ENCODE measurements at regions not wholly inside any gene's neighbourhood (a gene's known extent, or its start where the extent isn't known, plus 50 kb on each side); places are given as distances from the start of the nearest gene placed in this dataset.

- Histone ChIP-seq H3K27ac (ENCODE audit: low read depth, low read length) (no peak overlapping the region), H3K4me3 (ENCODE audit: insufficient read depth, low read depth, low read length) (no peak overlapping the region), H3K9ac (ENCODE audit: low read length) (no peak overlapping the region), H3K9me3 (ENCODE audit: insufficient read depth, low read depth, low read length) (no peaks in the 10 kb centered on the region), H3K36me3 (ENCODE audit: insufficient read depth, low read length) (no peaks in the 10 kb centered on the region), H3K4me1 (ENCODE audit: insufficient read depth, low read length) (no peaks in the 10 kb centered on the region), H3K4me2 (ENCODE audit: low read length) (no peak overlapping the region), H3K79me2 (ENCODE audit: insufficient read depth, low read length) (no peaks in the 10 kb centered on the region), H2AFZ (ENCODE audit: low read depth, low read length) (no peak overlapping the region), H3K27me3 (ENCODE audit: insufficient read depth, low read length) (no peaks in the 10 kb centered on the region), H4K20me1 (ENCODE audit: insufficient read depth, low read length) (no peaks in the 10 kb centered on the region)
- TF ChIP-seq EZH2 (IDR thresholded peaks at IDR 0.05; ENCODE audit: insufficient read depth, low read length): no peak
- TF ChIP-seq, protein P1, sequence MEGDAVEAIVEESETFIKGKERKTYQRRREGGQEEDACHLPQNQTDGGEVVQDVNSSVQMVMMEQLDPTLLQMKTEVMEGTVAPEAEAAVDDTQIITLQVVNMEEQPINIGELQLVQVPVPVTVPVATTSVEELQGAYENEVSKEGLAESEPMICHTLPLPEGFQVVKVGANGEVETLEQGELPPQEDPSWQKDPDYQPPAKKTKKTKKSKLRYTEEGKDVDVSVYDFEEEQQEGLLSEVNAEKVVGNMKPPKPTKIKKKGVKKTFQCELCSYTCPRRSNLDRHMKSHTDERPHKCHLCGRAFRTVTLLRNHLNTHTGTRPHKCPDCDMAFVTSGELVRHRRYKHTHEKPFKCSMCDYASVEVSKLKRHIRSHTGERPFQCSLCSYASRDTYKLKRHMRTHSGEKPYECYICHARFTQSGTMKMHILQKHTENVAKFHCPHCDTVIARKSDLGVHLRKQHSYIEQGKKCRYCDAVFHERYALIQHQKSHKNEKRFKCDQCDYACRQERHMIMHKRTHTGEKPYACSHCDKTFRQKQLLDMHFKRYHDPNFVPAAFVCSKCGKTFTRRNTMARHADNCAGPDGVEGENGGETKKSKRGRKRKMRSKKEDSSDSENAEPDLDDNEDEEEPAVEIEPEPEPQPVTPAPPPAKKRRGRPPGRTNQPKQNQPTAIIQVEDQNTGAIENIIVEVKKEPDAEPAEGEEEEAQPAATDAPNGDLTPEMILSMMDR (IDR thresholded peaks at IDR 0.05; ENCODE audit: insufficient read depth, low read depth, low read length): no peak
- peaks cover 35% of the 10 kb centered on the region for H3K27me3 Mint-ChIP-seq (ENCODE audit: low read depth, unreplicated experiment)
- no peak overlapping the region for H3K4me3 Mint-ChIP-seq (ENCODE audit: unreplicated experiment)
- H3K36me3 Mint-ChIP-seq (ENCODE audit: low read depth, unreplicated experiment): no peaks in the 10 kb centered on the region
- DNase-seq (ENCODE audit: low read depth) (no peak), FAIRE-seq (no peak)
- H3K9me3 Mint-ChIP-seq (ENCODE audit: unreplicated experiment): peaks cover 5% of the 10 kb centered on the region
- no peak overlapping the region for H3K27ac Mint-ChIP-seq (ENCODE audit: unreplicated experiment)
- H3K4me1 Mint-ChIP-seq (ENCODE audit: low read depth, unreplicated experiment): no peaks in the 10 kb centered on the region
Measured at GRCh38 chr2:503288-503999, 173.8 kb downstream of the TMEM18 start.

- Histone ChIP-seq H3K4me1 (ENCODE audit: insufficient read depth, low read length) (no peaks in the 10 kb centered on the region), H2AFZ (ENCODE audit: low read depth, low read length) (no peak overlapping the region), H3K4me2 (ENCODE audit: low read length) (no peak overlapping the region), H3K9me3 (ENCODE audit: insufficient read depth, low read depth, low read length) (no peaks in the 10 kb centered on the region), H3K79me2 (ENCODE audit: insufficient read depth, low read length) (no peaks in the 10 kb centered on the region), H3K27ac (ENCODE audit: low read depth, low read length) (no peak overlapping the region), H3K27me3 (ENCODE audit: insufficient read depth, low read length) (no peaks in the 10 kb centered on the region), H3K36me3 (ENCODE audit: insufficient read depth, low read length) (no peaks in the 10 kb centered on the region), H4K20me1 (ENCODE audit: insufficient read depth, low read length) (no peaks in the 10 kb centered on the region), H3K4me3 (ENCODE audit: insufficient read depth, low read depth, low read length) (no peak overlapping the region), H3K9ac (ENCODE audit: low read length) (no peak overlapping the region)
- Mint-ChIP-seq H3K27me3 (ENCODE audit: low read depth, unreplicated experiment) (peaks cover 35% of the 10 kb centered on the region), H3K9me3 (ENCODE audit: unreplicated experiment) (peaks cover 5% of the 10 kb centered on the region), H3K36me3 (ENCODE audit: low read depth, unreplicated experiment) (no peaks in the 10 kb centered on the region), H3K27ac (ENCODE audit: unreplicated experiment) (no peak overlapping the region), H3K4me3 (ENCODE audit: unreplicated experiment) (no peak overlapping the region), H3K4me1 (ENCODE audit: low read depth, unreplicated experiment) (no peaks in the 10 kb centered on the region)
- no peak for FAIRE-seq
- TF ChIP-seq, protein P1 (IDR thresholded peaks at IDR 0.05; ENCODE audit: insufficient read depth, low read depth, low read length): no peak
- no peak for TF ChIP-seq EZH2 (IDR thresholded peaks at IDR 0.05; ENCODE audit: insufficient read depth, low read length)
- DNase-seq (ENCODE audit: low read depth): no peak
Measured at GRCh38 chr2:502831-503230, 174.4 kb downstream of the TMEM18 start.

GRCh38 chr2:501667-502066 is 175.5 kb downstream of the TMEM18 start:
- Histone ChIP-seq H3K79me2 (ENCODE audit: insufficient read depth, low read length) (no peaks in the 10 kb centered on the region), H3K4me3 (ENCODE audit: insufficient read depth, low read depth, low read length) (no peak overlapping the region), H3K27me3 (ENCODE audit: insufficient read depth, low read length) (no peaks in the 10 kb centered on the region), H3K27ac (ENCODE audit: low read depth, low read length) (no peak overlapping the region), H3K36me3 (ENCODE audit: insufficient read depth, low read length) (no peaks in the 10 kb centered on the region), H3K4me1 (ENCODE audit: insufficient read depth, low read length) (no peaks in the 10 kb centered on the region), H3K9me3 (ENCODE audit: insufficient read depth, low read depth, low read length) (no peaks in the 10 kb centered on the region), H3K4me2 (ENCODE audit: low read length) (no peak overlapping the region), H4K20me1 (ENCODE audit: insufficient read depth, low read length) (no peaks in the 10 kb centered on the region), H3K9ac (ENCODE audit: low read length) (no peak overlapping the region), H2AFZ (ENCODE audit: low read depth, low read length) (no peak overlapping the region)
- FAIRE-seq: no peak
- no peak overlapping the region for H3K27ac Mint-ChIP-seq (ENCODE audit: unreplicated experiment)
- TF ChIP-seq, protein P1 (IDR thresholded peaks at IDR 0.05; ENCODE audit: insufficient read depth, low read depth, low read length): no peak
- no peak for TF ChIP-seq EZH2 (IDR thresholded peaks at IDR 0.05; ENCODE audit: insufficient read depth, low read length)
- no peak for DNase-seq (ENCODE audit: low read depth)
- no peak overlapping the region for H3K4me3 Mint-ChIP-seq (ENCODE audit: unreplicated experiment)
- no peaks in the 10 kb centered on the region for H3K36me3 Mint-ChIP-seq (ENCODE audit: low read depth, unreplicated experiment)
- H3K9me3 Mint-ChIP-seq (ENCODE audit: unreplicated experiment): peaks cover 2% of the 10 kb centered on the region
- H3K4me1 Mint-ChIP-seq (ENCODE audit: low read depth, unreplicated experiment): no peaks in the 10 kb centered on the region
- H3K27me3 Mint-ChIP-seq (ENCODE audit: low read depth, unreplicated experiment): peaks cover 41% of the 10 kb centered on the region

Data from astrocyte (in vitro differentiated cells and primary cell).